Epithelial cell of esophagus (primary cell): ENCODE measurements at regions not wholly inside any gene's neighbourhood (a gene's known extent, or its start where the extent isn't known, plus 50 kb on each side); places are given as distances from the start of the nearest gene placed in this dataset.
A peak's percentile ranks its signal among the peaks of the same experiment; 100 is the strongest.

Experiments
- DNase-seq: peaks from one replicate; pipeline ENCODE4 v3.0.0; 2010; ENCODE audit warnings: low read depth
- H3K4me3 ChIP-seq: 2 replicates; pipeline ENCODE4 v1.5.1; 2011; ENCODE audit warnings: mild to moderate bottlenecking, low read length, control low read depth
- TF ChIP-seq, protein P1 (sequence below): IDR thresholded peaks from 2 replicates; pipeline ENCODE4 v1.5.1; 2011; ENCODE audit warnings: low read depth, mild to moderate bottlenecking, low read length, control low read depth, inconsistent platforms; ENCODE audit not compliant: insufficient read depth; ENCODE audit errors: missing control alignments

DNA sequence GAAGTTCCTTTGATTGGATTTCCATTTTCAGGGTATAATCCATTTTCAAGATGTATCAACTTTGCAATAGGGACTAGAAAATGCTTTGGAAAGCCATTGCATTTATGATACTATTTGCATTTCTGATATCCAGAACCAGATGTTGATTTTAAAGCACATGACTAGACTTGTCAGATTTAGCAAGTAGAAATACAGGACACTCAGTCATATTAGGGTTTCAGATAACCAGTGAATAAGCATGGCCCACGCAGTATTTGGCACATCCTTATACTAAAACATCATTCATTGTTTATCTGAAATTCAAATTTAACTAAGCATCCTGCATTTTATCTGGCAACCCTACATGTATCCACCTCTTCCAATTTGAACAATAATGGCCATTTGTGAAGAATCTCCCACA, 113.3 kb upstream of the DPT start:
- TF ChIP-seq, protein P1, sequence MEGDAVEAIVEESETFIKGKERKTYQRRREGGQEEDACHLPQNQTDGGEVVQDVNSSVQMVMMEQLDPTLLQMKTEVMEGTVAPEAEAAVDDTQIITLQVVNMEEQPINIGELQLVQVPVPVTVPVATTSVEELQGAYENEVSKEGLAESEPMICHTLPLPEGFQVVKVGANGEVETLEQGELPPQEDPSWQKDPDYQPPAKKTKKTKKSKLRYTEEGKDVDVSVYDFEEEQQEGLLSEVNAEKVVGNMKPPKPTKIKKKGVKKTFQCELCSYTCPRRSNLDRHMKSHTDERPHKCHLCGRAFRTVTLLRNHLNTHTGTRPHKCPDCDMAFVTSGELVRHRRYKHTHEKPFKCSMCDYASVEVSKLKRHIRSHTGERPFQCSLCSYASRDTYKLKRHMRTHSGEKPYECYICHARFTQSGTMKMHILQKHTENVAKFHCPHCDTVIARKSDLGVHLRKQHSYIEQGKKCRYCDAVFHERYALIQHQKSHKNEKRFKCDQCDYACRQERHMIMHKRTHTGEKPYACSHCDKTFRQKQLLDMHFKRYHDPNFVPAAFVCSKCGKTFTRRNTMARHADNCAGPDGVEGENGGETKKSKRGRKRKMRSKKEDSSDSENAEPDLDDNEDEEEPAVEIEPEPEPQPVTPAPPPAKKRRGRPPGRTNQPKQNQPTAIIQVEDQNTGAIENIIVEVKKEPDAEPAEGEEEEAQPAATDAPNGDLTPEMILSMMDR, result no peak
- peak; percentile 67 for DNase-seq
- H3K4me3 ChIP-seq, result no peak overlapping the region

DNA sequence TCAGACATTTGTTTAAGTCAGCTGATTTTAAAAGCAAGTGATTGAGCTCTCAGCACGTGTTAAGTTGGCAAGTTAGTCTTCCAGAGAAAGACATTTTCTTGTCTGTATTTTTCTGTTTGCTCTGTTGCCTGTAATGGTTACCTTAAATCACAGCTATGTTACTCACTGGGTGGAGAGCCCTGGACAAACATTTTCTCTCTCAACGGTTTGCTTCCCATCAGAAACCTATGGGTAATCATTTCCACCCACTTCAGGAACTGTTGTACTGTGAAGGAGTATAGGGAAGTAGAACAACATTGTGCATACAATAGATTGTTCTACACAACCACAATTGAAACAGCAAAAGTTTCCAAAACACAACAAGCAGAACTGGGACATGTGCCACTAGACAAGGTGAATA, 113.9 kb upstream of the DPT start:
- peak; percentile 38 for DNase-seq
- TF ChIP-seq, protein P1, result no peak
- H3K4me3 ChIP-seq, result no peak overlapping the region

DNA sequence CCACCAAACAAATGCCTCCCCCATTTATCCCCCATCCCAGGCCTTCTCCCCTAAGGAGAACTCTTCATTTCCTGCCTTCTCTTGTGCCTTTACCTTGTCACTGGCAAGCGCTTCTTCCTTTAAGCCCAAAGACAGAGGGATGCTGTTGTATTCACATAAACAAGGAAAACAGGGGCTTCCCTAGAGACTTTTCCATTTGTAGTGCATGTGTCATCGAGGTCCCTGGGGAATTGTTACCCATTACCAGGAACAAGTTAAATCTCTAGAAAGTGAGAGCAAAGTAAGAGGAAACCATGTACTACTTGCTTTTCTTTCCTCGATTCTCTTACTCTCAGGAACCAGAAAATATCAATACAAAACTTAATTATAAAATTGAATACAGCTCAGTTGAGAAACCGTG, 114.4 kb upstream of the DPT start:
- H3K4me3 ChIP-seq, result no peak overlapping the region
- no peak for DNase-seq
- TF ChIP-seq, protein P1, result no peak

DNA sequence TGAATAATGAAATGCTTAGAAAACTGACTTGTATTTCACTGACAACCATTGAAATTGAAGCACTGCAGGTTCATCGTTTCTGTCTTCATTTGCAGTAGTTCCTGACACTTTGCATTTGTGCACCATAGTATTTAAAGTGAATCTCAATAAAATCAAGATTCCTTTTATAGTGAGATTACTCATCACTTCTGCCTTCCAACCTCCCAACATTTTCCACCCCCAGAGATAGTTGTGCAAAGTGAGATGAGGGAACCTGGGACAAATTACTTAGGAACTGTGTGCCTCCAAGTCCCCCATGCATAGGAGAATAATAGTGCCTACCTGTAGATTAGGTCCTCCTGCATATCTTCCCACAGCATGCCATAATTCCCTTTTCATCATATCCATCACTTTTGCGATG, 114.9 kb upstream of the DPT start:
- DNase-seq, result no peak
- TF ChIP-seq, protein P1, result no peak
- H3K4me3 ChIP-seq, result no peak overlapping the region

DNA sequence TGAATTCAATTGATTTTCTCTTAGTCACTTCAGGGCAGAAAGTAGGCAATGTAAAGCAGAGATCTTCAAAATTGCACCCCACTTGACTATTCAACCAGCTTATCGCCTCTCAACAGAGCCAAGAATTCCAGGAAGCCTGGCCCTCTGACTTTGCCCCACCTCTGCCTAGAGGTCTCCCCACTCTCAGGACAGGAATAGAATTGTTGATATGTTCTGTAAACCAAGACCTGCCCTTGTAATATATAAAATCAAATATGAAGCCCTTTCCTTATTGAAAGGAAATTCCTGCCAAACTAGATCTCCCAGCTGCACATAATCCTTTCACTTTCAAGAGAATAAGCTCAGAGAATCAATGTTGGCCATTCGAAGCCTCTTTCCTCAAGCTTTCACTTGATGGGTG, 116.1 kb upstream of the DPT start:
- no peak overlapping the region for H3K4me3 ChIP-seq
- TF ChIP-seq, protein P1, result no peak
- DNase-seq, result peak; percentile 24

DNA sequence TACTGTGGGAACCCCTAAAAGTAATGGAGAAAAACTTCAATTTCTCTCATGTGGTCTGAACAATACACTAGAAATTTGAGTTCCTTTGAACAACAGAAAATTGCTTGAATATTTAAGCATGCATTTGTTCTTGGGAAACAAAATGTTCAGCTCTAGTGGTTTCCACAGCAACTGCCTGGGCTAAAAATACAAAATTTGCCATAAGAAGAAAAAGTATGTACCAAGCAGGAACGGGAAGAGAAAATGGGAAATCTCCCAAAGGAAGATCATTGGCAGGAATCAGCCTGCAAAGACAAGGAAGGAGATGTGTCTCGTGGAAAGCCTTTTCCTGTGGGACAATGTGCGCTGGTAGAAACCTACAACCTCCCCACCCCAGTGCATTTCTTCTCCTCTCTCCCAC, 119.0 kb upstream of the DPT start:
- H3K4me3 ChIP-seq, result no peak overlapping the region
- TF ChIP-seq, protein P1, result no peak
- DNase-seq, result no peak

DNA sequence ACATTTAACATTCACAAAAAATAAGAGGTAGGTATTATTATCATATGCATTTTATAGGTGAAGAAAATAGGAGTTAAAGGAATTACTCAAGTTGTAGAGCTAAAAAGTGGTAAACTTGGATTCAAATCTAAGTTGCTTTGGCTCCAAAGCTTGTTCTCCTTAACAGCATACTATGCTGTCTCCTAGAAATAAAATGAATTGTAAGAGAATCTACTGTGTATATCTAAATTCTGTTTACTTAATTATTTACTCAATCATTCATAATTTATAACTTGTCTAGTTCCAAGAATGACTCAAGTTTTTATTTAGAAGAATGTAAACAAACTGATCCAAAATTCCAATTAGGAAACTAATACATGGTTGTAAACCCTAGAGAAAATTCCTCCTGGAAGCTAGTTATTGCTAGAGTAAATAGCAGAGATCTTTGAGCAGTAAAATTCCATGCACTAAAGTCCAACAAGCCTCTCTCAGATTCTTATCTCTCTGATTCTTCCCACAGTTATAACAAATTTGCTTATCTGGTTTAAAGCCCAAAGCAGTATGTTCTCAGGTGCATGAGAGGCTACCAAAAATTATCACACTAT, 132.5 kb upstream of the DPT start:
- TF ChIP-seq, protein P1, result no peak
- H3K4me3 ChIP-seq, result no peak overlapping the region
- no peak for DNase-seq
